HG03175 (cell line): ENCODE measurements at regions not wholly inside any gene's neighbourhood (a gene's known extent, or its start where the extent isn't known, plus 50 kb on each side); places are given as distances from the start of the nearest gene placed in this dataset.
"Not testable (repeated sequence)": the region's sequence is repeated elsewhere in the genome, so short reads cannot be mapped to it uniquely, and the experiment has no call there.

Experiments
- ATAC-seq: cut with Tn5 transposase; IDR thresholded peaks from one replicate; pipeline ENCODE4 v1.9.1; 2021; ENCODE audit warnings: mild to moderate bottlenecking, moderate library complexity; ENCODE audit not compliant: unreplicated experiment

DNA sequence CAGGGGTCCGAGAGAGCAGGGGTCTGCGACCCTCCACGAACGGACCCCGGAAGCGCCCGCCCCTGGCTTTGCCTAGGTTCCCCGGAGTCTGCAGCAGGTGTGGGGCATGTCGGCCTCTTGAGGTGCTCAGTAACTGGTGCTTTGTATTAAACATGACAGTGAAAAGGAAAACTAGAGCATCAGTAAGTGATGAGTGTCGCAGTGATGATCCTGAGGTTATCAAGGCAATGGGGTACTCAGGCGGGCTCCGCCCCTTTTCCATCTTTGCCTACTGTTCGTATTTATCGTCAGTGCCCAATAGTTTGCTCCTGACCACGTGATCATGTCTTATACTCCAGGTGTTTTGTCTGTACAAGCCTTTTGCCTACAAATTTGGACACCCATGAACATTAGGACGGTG is 262.4 kb downstream of the ZNF37A start:
- ATAC-seq: peak; percentile 44

DNA sequence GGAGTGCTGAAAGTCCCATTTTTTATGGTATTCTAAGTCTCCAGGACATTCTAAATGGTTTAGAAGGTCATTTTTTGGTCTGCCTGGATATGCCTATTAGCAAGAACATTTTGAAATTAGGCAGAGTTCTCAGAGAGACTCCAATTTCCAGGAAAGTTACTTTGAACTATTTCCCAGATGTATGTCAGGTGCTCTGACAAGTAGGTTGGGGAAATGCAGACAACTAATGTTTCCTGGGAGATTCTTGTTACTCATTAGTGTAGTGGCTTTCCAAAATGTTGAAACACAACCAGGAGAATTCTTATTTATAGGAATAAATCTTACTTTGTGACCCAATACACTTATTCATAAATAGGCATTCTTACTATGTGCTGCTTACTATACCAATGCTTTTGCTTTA is 268.4 kb downstream of the ZNF37A start:
- ATAC-seq: not testable (repeated sequence)

DNA sequence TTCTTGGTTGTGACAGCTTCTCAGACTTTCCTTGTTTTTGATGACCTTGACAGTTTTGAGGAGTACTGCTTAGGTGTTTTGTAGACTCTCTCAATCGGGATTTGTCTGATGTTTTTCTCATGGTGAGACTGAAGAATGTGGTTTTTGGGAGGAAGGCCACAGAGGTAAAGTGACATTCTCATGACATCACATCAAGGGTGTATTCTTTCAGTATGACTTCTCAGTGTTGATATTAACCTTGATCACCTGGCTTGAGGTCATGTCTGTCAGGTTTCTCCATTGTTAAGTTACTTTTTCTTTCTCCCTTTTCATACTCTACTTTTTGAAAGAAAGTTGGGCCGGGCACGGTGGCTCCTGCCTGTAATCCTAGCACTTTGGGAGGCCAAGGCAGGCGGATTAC is 269.9 kb downstream of the ZNF37A start:
- not testable (repeated sequence) for ATAC-seq

DNA sequence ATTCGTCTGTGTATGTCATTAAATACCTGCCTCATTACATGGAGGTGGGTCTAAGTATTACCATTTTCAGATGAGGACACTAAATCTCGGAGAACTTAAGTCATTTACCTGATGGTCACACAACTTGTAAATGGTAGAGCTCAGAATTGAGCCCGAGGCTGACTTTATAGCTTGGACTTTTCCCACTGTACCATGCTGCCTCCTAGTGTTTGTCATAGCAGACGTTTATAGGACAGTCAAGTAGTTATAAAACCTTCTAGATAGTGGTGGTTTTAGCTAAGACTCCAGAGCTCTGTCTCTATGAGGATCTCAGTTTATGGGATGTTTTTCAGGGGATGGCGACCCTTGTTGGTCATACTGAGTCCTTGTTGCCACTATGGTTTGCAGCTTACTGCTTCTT is 271.8 kb downstream of the ZNF37A start:
- ATAC-seq: peak; percentile 61

DNA sequence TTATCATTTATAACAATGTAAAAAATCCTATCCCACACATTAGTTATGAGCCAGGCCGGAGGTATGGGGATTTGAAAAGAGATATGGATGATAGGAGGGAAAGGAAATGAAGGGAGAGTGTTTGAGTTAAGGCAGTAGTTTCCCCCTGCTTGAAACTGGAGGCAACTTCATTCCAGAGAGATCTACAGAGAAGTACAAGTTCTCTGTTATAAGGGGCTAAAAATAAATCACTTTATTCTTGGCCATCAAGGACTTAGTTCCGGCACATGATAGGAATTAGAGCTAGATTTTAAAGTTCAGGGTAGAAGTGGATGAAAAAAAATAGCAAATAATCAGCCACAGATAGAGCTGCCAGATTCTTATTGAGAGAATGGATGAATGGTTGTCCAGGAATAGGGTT is 289.7 kb downstream of the ZNF37A start:
- ATAC-seq: not testable (repeated sequence)

DNA sequence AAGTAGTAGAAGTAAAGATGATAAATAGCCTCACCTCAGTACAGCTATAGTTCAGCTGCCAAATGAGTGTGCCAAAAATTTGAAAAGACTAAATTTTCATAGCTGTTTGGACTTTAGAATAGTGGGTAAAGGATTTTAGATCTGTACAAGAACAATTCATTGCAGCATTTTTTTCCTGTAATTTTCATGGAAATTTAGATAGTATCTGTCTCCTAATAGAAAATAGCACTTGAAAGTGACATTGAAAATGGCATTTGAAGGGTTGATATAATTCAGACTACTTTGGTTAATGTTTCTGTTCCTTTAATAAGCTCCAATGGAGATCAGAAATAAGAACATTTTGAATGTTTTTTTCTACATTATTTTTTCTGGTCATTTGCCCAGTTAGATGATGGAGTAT is 292.7 kb downstream of the ZNF37A start:
- not testable (repeated sequence) for ATAC-seq

DNA sequence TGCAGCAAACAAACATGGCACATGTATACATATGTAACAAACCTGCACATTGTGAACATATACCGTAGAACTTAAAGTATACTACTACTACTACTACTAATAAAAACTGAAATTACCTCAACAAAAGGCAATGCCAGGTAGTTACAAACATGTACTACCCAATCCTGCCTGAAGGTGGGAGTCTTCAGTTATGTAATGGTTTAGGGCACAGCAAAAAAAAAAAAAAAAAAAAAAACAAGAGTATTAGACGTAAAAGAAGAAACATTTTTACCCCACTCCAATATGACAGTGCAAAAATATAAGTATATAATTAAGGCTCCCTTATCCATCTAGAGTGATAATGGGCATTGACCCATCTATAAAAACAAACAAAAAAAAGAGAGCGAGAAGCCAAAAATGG is 296.6 kb downstream of the ZNF37A start:
- ATAC-seq: peak; percentile 62

DNA sequence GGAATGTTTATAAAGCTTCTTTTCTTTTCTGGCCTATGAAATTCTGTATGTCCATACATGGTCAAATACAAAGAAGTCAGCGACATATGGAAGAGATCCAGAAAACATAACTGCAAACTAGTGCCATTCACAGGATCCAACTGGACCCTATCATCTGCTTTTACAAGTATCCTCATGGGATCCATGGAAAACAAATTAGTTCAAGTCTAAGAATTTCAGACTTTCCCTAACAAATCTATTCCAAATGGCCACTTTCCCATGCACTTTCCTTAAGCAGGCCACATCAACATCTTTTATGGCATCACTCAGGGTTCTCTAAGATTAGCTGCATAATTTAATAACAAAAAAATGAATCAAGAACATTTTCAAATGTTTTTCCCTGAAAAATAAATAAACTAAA is 301.3 kb downstream of the ZNF37A start:
- not testable (repeated sequence) for ATAC-seq

DNA sequence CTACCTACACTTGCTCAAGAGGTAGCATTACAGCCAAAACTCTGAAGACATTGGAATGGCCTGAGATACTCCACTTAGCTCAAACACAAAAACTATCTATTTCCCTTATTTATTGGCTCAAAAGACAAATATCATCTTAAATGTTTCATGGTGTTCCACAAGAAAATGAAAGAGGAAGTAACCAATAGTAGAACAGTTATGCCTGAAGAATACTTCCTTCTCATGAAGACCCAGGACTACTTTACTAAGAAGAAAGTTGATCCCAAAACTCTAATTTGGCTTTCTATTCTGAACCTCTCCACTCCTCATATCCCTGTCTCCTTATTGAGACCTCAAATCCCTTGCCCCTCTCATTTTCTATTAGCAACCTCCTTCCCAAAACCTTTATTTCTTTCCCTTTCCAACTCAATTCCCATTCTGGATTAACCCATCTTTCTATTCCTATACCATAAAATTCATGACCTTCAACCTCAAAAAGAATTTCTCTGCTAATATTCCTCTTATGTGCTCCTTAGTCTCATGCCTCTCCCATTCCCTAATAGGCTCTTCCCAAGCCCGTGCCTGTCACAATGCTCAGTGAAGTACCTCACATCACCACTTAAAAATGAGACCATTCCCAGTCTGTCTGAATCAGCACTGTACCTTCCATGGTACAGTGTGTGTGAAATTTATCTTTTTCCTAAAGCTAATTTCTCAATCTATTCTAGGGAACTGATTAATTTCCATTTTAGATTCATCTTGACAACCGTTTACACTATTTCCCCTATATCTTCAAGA is 302.2 kb downstream of the ZNF37A start:
- ATAC-seq: not testable (repeated sequence)

DNA sequence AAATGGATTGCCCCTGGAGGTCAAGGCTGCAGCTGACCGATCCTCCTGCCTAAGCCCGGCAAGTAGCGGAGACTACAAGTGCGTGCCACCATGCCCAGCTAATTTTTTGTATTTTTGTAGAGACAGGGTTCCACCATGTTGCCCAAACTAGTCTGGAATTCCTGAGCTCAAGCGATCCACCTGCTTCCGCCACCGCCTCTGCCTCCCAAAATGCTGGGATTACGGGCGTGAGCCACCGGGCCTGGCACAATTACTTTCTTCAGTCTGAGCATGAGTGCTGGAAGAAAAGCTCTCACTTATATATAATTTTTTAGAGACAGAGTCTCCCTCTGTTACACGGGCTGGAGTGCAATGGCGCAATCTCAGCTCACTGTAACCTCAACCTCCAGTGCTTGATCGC is 307.4 kb downstream of the ZNF37A start:
- not testable (repeated sequence) for ATAC-seq

DNA sequence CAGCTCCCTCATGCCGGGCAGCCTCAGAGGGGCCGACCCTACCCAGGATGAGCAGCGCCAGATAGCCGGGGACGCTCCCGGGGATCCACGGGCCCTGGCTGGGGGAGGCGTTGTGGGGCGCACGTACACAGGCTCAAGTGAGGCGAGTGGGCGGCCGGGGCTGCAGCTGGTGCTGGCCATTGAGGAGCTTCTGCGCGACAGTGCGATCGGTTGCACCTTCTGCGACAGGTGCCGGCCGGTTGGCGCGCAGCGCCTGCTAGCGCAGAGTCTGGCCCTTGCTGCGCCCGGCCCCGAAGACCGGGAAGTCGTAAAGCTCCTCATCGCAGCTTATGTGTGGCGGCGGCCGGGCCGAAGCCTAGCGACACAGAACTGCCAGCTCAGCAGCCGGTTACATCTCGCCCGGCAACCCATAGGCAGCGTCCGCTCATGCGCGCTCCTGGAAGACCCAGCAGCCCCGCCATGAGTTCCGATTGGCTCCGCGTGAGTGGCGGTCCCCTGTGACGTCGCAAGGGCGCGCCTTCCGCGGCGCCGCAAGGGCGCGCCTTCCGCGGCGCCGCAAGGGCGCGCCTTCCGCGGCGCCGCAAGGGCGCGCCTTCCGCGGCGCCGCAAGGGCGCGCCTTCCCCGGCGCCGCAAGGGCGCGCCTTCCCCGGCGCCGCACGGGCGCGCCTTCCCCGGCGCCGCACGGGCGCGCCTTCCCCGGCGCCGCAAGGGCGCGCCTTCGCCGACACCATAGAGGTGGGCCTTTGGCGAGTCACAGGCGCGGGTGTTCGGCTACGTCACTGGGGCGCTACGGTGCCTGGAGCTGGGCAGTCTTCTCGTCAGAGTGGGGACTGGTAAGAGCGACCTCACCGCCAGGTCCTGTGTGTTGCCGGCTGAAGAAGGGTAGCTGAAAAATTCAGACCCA is 308.6 kb downstream of the ZNF37A start:
- ATAC-seq: peak; percentile 98

DNA sequence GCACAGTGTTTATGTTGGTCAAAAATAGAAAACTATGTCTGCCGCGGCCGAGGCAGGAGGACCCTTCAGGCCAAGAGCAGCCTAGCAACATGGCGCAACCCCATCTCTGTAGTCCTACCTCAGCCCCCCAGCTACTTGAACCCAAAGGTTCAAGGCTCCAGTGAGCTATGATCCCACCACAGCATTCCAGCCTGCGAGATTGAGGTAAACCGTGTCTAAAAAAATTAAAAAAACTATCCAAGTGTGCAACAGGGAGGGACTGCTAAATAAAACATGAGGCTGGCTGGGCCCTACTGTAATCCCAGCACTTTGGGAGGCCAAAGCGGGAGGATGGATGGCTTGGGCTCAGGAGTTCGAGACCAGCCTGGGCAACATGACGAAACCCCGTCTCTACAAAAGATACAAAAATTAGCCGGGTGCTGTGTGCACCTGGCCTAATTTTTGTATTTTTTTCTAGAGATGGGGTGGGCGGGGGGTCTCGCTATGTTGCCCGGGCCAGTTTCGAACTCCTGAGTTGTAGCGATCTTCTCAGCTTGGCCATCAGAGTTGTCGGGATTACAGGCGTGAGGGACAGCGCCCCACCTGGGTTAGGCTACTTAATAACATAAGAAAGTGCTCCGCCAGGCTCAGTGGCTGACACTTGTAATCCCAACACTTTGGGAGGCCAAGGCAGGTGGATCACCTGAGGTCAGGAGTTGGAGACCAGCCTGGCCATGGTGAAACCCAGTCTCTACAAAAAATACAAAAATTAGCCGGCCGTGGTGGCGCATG is 309.4 kb downstream of the ZNF37A start:
- not testable (repeated sequence) for ATAC-seq

DNA sequence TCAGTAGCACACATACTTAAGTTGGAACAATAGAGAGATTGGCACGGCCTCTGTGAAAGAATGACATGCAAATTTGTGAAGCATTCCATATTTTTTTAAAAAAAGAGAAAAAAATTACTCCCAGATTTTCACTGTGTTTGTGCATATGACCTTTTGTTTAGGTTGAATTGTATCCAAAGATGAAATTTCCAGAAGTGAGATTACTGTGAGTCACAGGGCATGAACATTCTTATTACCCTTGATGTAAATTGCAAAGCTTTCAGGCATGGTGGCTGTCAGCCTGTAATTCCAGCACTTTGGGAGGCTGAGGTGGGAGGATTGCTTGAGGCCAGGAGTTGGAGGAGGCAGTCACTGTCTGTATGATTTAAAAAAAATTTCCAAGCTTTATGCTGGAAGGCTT is 329.5 kb downstream of the ZNF37A start:
- not testable (repeated sequence) for ATAC-seq

DNA sequence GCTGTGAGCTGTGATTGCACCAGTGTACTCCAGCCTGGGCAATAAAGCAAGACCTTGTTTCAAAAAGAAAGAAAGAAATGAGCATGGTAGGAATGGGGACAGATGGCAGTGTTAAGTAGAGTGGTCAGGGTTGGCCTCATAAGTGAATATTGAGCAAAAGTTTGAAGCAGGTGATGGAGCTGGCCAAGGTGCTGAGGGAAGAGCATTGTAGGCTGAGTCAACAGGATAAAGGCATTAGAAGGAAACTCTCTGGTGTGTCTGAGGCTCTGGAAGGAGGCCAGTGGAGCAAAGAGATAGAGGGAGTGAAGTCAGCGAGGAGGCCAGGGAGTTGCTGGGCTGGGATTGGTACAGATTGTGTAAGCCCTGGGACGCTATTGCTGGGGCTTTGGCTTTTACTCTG is 336.1 kb downstream of the ZNF37A start:
- ATAC-seq: not testable (repeated sequence)

DNA sequence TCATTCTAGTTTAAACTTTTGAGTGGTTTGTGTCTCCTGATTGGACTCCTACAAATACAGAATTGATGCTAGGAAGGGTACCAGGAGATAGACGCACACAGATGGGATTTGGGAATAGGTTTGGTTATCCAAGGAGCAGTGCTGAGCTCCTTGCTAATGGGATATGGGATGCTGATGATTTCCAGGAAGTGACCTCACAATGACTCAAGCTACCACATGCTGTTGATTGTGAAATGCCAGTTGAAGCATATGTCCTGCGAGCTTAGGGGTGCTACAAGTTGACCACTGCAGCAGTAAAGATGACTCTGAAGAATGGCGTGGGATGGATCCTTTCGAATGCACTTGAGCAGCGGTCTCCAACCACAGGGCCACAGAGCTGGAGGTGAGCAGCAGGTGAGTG is 343.2 kb downstream of the ZNF37A start:
- ATAC-seq: not testable (repeated sequence)

DNA sequence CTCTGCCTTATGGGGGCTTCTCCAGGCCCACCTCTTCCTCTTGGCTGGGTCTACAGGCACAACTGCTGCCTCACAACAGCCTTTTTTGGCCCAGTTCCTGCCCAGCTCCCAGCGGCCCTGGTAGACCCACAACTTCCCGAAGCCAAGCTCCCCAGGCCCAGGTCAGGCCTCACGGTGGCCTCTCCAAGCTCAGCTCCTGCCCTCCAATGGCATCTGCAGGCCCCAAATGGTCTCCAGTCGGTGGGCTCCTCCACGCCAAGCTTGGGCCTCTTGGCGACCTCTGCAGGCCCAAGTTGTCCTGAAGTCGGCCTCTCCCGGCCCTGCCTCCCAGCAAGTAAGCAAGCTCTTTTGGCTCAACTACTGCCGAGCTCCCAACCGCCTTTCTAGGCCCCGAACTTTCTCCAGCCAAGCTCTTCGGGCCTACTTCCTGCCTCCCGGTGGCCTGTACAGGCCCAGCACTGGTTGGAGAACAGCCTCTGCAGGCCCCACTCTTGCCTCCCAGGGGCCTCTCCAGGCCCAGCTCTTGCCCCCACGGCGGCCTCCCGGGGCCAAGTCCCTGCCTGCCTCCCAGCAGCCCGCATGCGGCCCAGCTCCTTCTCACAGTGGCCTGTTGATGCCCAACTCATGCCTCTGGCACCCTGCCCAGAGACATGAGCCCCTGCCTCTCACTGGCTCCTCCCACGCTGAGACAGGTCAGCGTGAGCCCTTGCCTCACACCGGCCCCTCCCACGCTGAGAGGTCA is 354.6 kb downstream of the ZNF37A start:
- not testable (repeated sequence) for ATAC-seq

DNA sequence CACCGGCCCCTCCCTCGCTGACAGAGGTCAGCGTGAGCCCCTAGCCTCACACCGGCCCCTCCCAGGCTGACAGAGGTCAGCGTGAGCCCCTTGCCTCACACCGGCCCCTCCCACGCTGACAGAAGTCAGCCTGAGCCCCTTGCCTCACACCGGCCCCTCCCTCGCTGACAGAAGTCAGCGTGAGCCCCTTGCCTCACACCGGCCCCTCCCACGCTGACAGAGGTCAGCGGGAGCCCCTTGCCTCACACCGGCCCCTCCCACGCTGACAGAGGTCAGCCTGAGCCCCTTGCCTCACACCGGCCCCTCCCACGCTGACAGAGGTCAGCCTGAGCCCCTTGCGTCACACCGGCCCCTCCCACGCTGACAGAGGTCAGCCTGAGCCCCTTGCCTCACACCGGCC is 355.5 kb downstream of the ZNF37A start:
- ATAC-seq: not testable (repeated sequence)

DNA sequence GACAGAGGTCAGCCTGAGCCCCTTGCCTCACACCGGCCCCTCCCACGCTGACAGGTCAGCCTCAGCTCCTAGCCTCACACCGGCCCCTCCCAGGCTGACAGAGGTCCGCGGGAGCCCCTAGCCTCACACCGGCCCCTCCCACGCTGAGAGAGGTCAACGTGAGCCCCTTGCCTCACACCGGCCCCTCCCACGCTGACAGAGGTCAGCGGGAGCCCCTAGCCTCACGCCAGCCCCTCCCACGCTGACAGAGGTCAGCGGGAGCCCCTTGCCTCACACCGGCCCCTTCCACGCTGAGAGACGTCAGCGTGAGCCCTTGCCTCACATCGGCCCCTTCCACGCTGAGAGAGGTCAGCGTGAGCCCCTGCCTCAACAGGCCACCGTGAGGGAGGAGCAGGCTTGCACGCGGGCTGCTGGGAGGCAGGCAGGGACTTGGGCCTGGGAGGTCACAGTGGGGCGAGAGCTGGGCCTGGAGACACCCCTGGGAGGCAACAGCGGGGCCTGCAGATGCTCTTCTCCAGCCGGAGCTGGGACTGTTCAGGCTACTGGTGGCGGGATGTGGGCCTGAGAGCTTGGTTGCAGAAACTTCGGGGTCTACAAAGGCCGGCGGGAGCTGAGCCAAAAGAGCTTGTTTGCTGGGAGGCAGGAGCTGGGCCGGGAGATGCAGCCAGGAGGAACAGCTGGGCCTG is 356.4 kb downstream of the ZNF37A start:
- ATAC-seq: not testable (repeated sequence)

DNA sequence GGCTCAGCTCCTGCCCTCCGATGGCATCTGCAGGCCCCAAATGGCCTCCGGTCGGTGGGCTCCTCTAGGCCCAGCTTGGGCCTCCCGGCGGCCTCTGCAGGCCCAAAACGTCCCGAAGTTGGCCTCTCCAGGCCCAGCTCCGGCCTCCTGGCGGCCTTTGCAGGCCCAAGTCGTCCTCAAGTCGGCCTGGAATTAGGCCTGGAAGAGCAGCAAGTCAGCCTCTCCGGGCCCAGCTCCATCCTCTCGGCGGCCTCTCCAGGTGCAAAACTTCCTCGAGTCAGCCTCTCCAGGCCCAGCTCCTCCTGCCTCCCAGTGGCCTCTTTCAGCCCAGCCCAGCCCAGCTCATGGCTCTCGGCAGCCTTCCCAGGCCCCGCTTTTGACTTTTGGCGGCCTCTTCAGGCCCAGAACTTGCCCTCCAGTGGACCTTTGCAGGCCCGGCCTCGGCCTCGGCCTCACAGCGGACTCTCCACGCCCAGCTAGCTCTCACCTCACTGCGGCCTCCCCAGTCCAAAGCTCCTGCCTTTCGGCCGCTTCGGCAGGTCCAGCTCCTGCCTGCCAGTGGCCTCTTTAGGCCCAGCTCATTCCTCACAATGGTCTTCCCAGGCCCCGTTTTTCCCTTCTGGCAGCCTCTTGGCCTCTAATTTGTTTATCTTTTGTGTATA is 357.3 kb downstream of the ZNF37A start:
- ATAC-seq: not testable (repeated sequence)
